ENCODE measurements at regions not wholly inside any gene's neighbourhood (a gene's known extent, or its start where the extent isn't known, plus 50 kb on each side); places are given as distances from the start of the nearest gene placed in this dataset.

DNA sequence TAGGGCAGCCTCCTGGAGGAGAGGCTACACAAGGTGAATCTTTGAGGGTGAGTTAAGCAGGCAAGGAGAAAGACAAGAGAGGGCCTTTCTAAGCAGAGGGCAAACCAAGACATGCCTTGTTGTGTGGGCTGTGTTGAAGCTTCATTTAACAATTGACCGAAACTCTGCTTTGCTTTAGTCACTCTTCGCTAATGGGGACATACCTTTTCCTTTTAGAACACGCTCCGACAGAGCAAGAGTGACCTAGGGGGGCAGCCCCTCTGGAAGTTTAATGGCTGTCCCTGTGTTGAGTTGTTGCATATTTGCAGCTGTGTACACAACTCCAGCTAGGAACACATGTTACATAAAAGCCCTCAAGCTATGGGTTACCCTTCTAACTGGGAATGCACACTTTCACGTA is 218.1 kb upstream of the WWC1 start:
- intact Hi-C loops (cut with micrococcal nuclease; ENCODE audit: unreplicated experiment): no loop called here
- 77% methylated on average over 5 of the region's 5 CpGs for whole genome bisulfite sequencing (ENCODE audit: insufficient coverage, insufficient replicate concordance, low lambda C conversion rate, missing lambda C conversion rate)
- POLR2A ChIA-PET: no interaction called here
- no TSS peak for BruUV-seq (replicated peaks)
- Histone ChIP-seq H3K9ac (ENCODE audit: control insufficient read depth, insufficient read depth, low read length) (no peak overlapping the region), H3K79me2 (ENCODE audit: control insufficient read depth, insufficient read depth, low read length) (no peaks in the 10 kb centered on the region), H4K20me1 (ENCODE audit: control insufficient read depth, insufficient read depth) (no peaks in the 10 kb centered on the region), H3K36me3 (ENCODE audit: control insufficient read depth in 2 of 2, insufficient read depth in 2 of 2, low read length in 1 of 2) (no peaks in the 10 kb centered on the region), H3K4me1 (ENCODE audit: control insufficient read depth, insufficient read depth, low read length) (no peaks in the 10 kb centered on the region), H3K4me2 (ENCODE audit: control insufficient read depth, insufficient read depth) (no peak overlapping the region), H3K4me3 (no peak overlapping the region), H3K9me3 (replicated peaks; ENCODE audit: control insufficient read depth, insufficient read depth, low read length) (no peaks in the 10 kb centered on the region), H2AFZ (ENCODE audit: control insufficient read depth, low read depth, low read length) (no peak overlapping the region), H3K27ac (ENCODE audit: control insufficient read depth, insufficient read depth) (no peak overlapping the region), H3K27me3 (replicated peaks in 1 of 2; ENCODE audit: control insufficient read depth in 2 of 2, insufficient read depth in 2 of 2, low read length in 1 of 2) (no peaks in the 10 kb centered on the region; a peak in 1 of 4 replicates)
- TF ChIP-seq, protein P1, sequence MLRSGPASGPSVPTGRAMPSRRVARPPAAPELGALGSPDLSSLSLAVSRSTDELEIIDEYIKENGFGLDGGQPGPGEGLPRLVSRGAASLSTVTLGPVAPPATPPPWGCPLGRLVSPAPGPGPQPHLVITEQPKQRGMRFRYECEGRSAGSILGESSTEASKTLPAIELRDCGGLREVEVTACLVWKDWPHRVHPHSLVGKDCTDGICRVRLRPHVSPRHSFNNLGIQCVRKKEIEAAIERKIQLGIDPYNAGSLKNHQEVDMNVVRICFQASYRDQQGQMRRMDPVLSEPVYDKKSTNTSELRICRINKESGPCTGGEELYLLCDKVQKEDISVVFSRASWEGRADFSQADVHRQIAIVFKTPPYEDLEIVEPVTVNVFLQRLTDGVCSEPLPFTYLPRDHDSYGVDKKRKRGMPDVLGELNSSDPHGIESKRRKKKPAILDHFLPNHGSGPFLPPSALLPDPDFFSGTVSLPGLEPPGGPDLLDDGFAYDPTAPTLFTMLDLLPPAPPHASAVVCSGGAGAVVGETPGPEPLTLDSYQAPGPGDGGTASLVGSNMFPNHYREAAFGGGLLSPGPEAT (IDR thresholded peaks at IDR 0.05; ENCODE audit: low read depth): no peak
- TF ChIP-seq, protein P2, sequence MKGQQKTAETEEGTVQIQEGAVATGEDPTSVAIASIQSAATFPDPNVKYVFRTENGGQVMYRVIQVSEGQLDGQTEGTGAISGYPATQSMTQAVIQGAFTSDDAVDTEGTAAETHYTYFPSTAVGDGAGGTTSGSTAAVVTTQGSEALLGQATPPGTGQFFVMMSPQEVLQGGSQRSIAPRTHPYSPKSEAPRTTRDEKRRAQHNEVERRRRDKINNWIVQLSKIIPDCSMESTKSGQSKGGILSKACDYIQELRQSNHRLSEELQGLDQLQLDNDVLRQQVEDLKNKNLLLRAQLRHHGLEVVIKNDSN (IDR thresholded peaks at IDR 0.05; ENCODE audit: borderline replicate concordance, extremely low read length, insufficient read depth, low read depth, low read length): no peak
- TF ChIP-seq, protein P3, sequence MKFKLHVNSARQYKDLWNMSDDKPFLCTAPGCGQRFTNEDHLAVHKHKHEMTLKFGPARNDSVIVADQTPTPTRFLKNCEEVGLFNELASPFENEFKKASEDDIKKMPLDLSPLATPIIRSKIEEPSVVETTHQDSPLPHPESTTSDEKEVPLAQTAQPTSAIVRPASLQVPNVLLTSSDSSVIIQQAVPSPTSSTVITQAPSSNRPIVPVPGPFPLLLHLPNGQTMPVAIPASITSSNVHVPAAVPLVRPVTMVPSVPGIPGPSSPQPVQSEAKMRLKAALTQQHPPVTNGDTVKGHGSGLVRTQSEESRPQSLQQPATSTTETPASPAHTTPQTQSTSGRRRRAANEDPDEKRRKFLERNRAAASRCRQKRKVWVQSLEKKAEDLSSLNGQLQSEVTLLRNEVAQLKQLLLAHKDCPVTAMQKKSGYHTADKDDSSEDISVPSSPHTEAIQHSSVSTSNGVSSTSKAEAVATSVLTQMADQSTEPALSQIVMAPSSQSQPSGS (IDR thresholded peaks at IDR 0.05; ENCODE audit: low read length): no peak
- TF ChIP-seq TARDBP (IDR thresholded peaks at IDR 0.05; ENCODE audit: borderline replicate concordance) (no peak), BRCA1 (IDR thresholded peaks at IDR 0.05; ENCODE audit: low read depth, low read length) (no peak), EED (IDR thresholded peaks at IDR 0.05; ENCODE audit: low read depth) (no peak), SREBF1 (IDR thresholded peaks at IDR 0.05; ENCODE audit: low read length) (no peak)
- in situ Hi-C loops (cut with MboI): no loop called here
- SMC1A ChIA-PET (ENCODE audit: uncharacterized antibody, unreplicated experiment): interaction anchor here (1.0 kb wide), 2 partner anchors 9 to 114 kb away, joined by 3 to 4 read pairs; no protein-coding TSS in a partner anchor
- FAIRE-seq: no peak
- CTCF ChIA-PET: no interaction called here
- DNase-seq (ENCODE audit: low read depth, low spot score): no peak
- RAD21 ChIA-PET (ENCODE audit: unreplicated experiment): no interaction called here
- no peak for ATAC-seq

Data from GM12878 (cell line).